Keratinocyte (primary cell): ENCODE measurements at regions not wholly inside any gene's neighbourhood (a gene's known extent, or its start where the extent isn't known, plus 50 kb on each side); places are given as distances from the start of the nearest gene placed in this dataset.

Source experiments
- DNase-seq: peaks from one replicate; pipeline ENCODE4 v3.0.0-alpha.2; 2011; ENCODE audit warnings: low read depth, missing footprints, low spot score
- FAIRE-seq: peaks from 2 replicates; lab custom pipeline; 2011; peaks lifted over from hg19 to GRCh38; lab: Jason Lieb, UNC
- H2AFZ ChIP-seq: 2 replicates; pipeline ENCODE4 v1.6.0; 2012; ENCODE audit warnings: low read length, control low read depth, inconsistent platforms; ENCODE audit not compliant: control insufficient read depth
- H3K27ac ChIP-seq: 2 replicates; pipeline ENCODE4 v1.5.1; 2011; ENCODE audit warnings: low read length; ENCODE audit not compliant: control insufficient read depth, insufficient read depth
- H3K27me3 ChIP-seq: 3 replicates; pipeline ENCODE4 v1.6.0; 2011; ENCODE audit warnings: low read length; ENCODE audit not compliant: control insufficient read depth, insufficient read depth; ENCODE audit errors: extremely low read depth
- H3K36me3 ChIP-seq, 2 experiments: 2 replicates in 1 of 2; 3 replicates in 1 of 2; pipeline ENCODE4 v1.5.1; 2011; ENCODE audit warnings: low read length in 2 of 2, mild to moderate bottlenecking in 1 of 2; ENCODE audit not compliant: control insufficient read depth in 2 of 2, insufficient read depth in 2 of 2; ENCODE audit errors: extremely low read depth in 1 of 2
- H3K4me1 ChIP-seq: 3 replicates; pipeline ENCODE4 v1.5.1; 2011; ENCODE audit warnings: low read length; ENCODE audit not compliant: control insufficient read depth, insufficient read depth; ENCODE audit errors: extremely low read depth
- H3K4me2 ChIP-seq: 3 replicates; pipeline ENCODE4 v1.6.0; 2011; ENCODE audit warnings: low read depth, low read length; ENCODE audit not compliant: control insufficient read depth, insufficient read depth; ENCODE audit errors: extremely low read depth
- H3K4me3 ChIP-seq, 3 experiments: fragments of 200-600 bp in 1 of 3; sonication (generic) in 1 of 3; 2 replicates in 2 of 3; 3 replicates in 1 of 3; pipeline ENCODE4 v1.5.1; 2011 to 2016; ENCODE audit warnings: low read length in 3 of 3, mild to moderate bottlenecking in 3 of 3, control low read depth in 2 of 3, inconsistent platforms in 1 of 3, low read depth in 1 of 3, mixed read lengths in 1 of 3, mixed run types in 1 of 3, moderate library complexity in 1 of 3; ENCODE audit not compliant: control insufficient read depth in 2 of 3, insufficient read depth in 2 of 3; ENCODE audit errors: extremely low read depth in 1 of 3
- H3K79me2 ChIP-seq: 2 replicates; pipeline ENCODE4 v1.6.0; 2012; ENCODE audit warnings: low read length; ENCODE audit not compliant: control insufficient read depth, insufficient read depth
- H3K9ac ChIP-seq: 3 replicates; pipeline ENCODE4 v1.6.0; 2011; ENCODE audit warnings: low read length; ENCODE audit not compliant: control insufficient read depth, insufficient read depth; ENCODE audit errors: extremely low read depth
- H3K9me1 ChIP-seq: 3 replicates; pipeline ENCODE4 v1.6.0; 2011; ENCODE audit warnings: low read length; ENCODE audit not compliant: control insufficient read depth, insufficient read depth; ENCODE audit errors: extremely low read depth
- H3K9me3 ChIP-seq: 2 replicates; pipeline ENCODE4 v1.5.1; 2012; ENCODE audit warnings: low read depth, low read length; ENCODE audit not compliant: control insufficient read depth
- H4K20me1 ChIP-seq: 3 replicates; pipeline ENCODE4 v1.6.0; 2011; ENCODE audit warnings: low read length; ENCODE audit not compliant: control insufficient read depth, insufficient read depth; ENCODE audit errors: extremely low read depth
- EZH2 ChIP-seq: IDR thresholded peaks from one replicate; pipeline ENCODE4 v1.6.1; 2012; ENCODE audit warnings: inconsistent platforms, mild to moderate bottlenecking, low read length, moderate library complexity
- dilution Hi-C: fragments of 300-500 bp; cut with MboI; formaldehyde crosslinking; loops from one replicate; pipeline ENCODE4 v1.7.0; 2020; ENCODE audit warnings: low sequenced_read_pairs; ENCODE audit not compliant: extremely low pct_ligation_motif_present
- TF ChIP-seq, protein P1 (sequence below), 3 experiments: IDR thresholded peaks in 1 of 3; conservative IDR thresholded peaks in 1 of 3; optimal IDR thresholded peaks in 1 of 3; 2 replicates in 2 of 3; 3 replicates in 1 of 3; pipeline versions ENCODE3 to v1.5.1; 2011; ENCODE audit warnings: low read length in 3 of 3, mild to moderate bottlenecking in 3 of 3, moderate library complexity in 2 of 3, control low read depth in 1 of 3, inconsistent platforms in 1 of 3; ENCODE audit not compliant: insufficient read depth in 2 of 3; ENCODE audit errors: extremely low read depth in 1 of 3

GRCh38 chr4:156198511-156198910, 244.8 kb upstream of the CTSO start:
- Histone ChIP-seq H3K4me1 (peaks cover 2% of the 10 kb centered on the region), H3K4me3 (no peak overlapping the region), H3K79me2 (no peaks in the 10 kb centered on the region), H3K27ac (no peak overlapping the region), H2AFZ (no peak overlapping the region), H4K20me1 (no peaks in the 10 kb centered on the region), H3K4me2 (no peak overlapping the region), H3K27me3 (no peaks in the 10 kb centered on the region), H3K9me3 (no peaks in the 10 kb centered on the region), H3K9me1 (no peaks in the 10 kb centered on the region), H3K36me3 (no peaks in the 10 kb centered on the region), H3K9ac (no peak overlapping the region)
- FAIRE-seq (no peak), DNase-seq (no peak)
- TF ChIP-seq EZH2 = no peak
- TF ChIP-seq, protein P1, sequence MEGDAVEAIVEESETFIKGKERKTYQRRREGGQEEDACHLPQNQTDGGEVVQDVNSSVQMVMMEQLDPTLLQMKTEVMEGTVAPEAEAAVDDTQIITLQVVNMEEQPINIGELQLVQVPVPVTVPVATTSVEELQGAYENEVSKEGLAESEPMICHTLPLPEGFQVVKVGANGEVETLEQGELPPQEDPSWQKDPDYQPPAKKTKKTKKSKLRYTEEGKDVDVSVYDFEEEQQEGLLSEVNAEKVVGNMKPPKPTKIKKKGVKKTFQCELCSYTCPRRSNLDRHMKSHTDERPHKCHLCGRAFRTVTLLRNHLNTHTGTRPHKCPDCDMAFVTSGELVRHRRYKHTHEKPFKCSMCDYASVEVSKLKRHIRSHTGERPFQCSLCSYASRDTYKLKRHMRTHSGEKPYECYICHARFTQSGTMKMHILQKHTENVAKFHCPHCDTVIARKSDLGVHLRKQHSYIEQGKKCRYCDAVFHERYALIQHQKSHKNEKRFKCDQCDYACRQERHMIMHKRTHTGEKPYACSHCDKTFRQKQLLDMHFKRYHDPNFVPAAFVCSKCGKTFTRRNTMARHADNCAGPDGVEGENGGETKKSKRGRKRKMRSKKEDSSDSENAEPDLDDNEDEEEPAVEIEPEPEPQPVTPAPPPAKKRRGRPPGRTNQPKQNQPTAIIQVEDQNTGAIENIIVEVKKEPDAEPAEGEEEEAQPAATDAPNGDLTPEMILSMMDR (optimal IDR thresholded peaks at IDR 0.05 in 1 of 3, IDR thresholded peaks at IDR 0.05 in 1 of 3, conservative IDR thresholded peaks at IDR 0.05 in 1 of 3; ENCODE audit: extremely low read depth in 1 of 3, insufficient read depth in 2 of 3, low read length in 3 of 3) = no peak
- dilution Hi-C loops = no loop called here

GRCh38 chr4:156197216-156197615, 243.6 kb upstream of the CTSO start:
- H3K9ac ChIP-seq = no peak overlapping the region
- no peak overlapping the region for H3K4me3 ChIP-seq
- H3K4me2 ChIP-seq = no peak overlapping the region
- TF ChIP-seq, protein P1 (optimal IDR thresholded peaks at IDR 0.05 in 1 of 3, IDR thresholded peaks at IDR 0.05 in 1 of 3, conservative IDR thresholded peaks at IDR 0.05 in 1 of 3; ENCODE audit: extremely low read depth in 1 of 3, insufficient read depth in 2 of 3, low read length in 3 of 3) = no peak
- no peak for TF ChIP-seq EZH2
- H3K9me3 ChIP-seq = no peaks in the 10 kb centered on the region
- FAIRE-seq (no peak), DNase-seq (no peak)
- H2AFZ ChIP-seq = no peak overlapping the region
- peaks cover 2% of the 10 kb centered on the region for H3K4me1 ChIP-seq
- no peak overlapping the region for H3K27ac ChIP-seq
- H3K79me2 ChIP-seq = no peaks in the 10 kb centered on the region
- dilution Hi-C loops = no loop called here
- no peaks in the 10 kb centered on the region for H3K36me3 ChIP-seq
- no peaks in the 10 kb centered on the region for H4K20me1 ChIP-seq
- H3K27me3 ChIP-seq = no peaks in the 10 kb centered on the region
- no peaks in the 10 kb centered on the region for H3K9me1 ChIP-seq
